ENCODE measurements at regions not wholly inside any gene's neighbourhood (a gene's known extent, or its start where the extent isn't known, plus 50 kb on each side); places are given as distances from the start of the nearest gene placed in this dataset.

DNA sequence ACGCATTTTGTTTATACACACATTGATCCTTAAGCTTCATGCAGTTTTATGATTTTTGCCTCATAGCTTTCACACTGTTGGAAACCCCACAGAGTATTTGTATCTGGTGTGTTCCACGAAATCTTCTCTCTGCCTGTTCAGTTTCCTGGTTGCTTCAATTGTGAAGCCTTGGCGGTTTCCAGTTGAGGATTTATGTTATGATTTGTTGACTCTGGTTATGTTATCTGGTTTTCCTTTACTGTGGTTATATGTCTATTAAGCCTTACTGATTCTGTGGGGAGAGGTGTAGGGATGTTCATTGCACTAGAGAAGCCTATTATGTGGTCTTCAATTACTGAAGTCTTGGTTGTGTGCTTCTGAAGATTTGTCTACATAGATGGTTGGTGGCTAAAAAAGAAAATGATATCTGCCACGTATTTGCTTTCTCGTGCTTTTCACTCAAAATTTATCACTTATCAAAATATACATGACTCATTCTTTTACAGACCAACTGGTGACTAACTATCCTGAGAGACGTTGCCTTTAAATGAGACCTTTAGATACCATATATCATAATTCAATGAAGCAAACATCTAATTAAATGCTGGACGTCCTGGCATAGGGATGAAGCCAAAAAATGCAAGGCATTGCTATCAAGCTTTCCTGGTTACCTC is 488.0 kb upstream of the B3GALT2 start:
- TF ChIP-seq CTCF (conservative IDR thresholded peaks at IDR 0.05) (no peak), EZH2 (IDR thresholded peaks at IDR 0.05; ENCODE audit: low read depth) (no peak)

All from PC-9 (cell line).